ENCODE measurements at regions not wholly inside any gene's neighbourhood (a gene's known extent, or its start where the extent isn't known, plus 50 kb on each side); places are given as distances from the start of the nearest gene placed in this dataset.

- TF ChIP-seq, protein P1, sequence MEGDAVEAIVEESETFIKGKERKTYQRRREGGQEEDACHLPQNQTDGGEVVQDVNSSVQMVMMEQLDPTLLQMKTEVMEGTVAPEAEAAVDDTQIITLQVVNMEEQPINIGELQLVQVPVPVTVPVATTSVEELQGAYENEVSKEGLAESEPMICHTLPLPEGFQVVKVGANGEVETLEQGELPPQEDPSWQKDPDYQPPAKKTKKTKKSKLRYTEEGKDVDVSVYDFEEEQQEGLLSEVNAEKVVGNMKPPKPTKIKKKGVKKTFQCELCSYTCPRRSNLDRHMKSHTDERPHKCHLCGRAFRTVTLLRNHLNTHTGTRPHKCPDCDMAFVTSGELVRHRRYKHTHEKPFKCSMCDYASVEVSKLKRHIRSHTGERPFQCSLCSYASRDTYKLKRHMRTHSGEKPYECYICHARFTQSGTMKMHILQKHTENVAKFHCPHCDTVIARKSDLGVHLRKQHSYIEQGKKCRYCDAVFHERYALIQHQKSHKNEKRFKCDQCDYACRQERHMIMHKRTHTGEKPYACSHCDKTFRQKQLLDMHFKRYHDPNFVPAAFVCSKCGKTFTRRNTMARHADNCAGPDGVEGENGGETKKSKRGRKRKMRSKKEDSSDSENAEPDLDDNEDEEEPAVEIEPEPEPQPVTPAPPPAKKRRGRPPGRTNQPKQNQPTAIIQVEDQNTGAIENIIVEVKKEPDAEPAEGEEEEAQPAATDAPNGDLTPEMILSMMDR (conservative IDR thresholded peaks at IDR 0.05 in 1 of 2, IDR thresholded peaks at IDR 0.05 in 1 of 2; ENCODE audit: low read depth in 1 of 2, low read length in 2 of 2), result no peak
- TF ChIP-seq EZH2 (IDR thresholded peaks at IDR 0.05; ENCODE audit: low read length, missing control alignments), result no peak
Measured at GRCh38 chr5:6250121-6250520, 128.2 kb downstream of the MED10 start.

Data from fibroblast of lung (primary cell).